Neural progenitor cell (in vitro differentiated cells): ENCODE measurements at regions not wholly inside any gene's neighbourhood (a gene's known extent, or its start where the extent isn't known, plus 50 kb on each side); places are given as distances from the start of the nearest gene placed in this dataset.

Source experiments
- CTCF ChIP-seq: fragments of 200-600 bp; sonication (generic); IDR thresholded peaks from 2 replicates; pipeline ENCODE4 v1.5.1; 2017; ENCODE audit warnings: antibody characterized with exemption, mild to moderate bottlenecking
- EZH2 ChIP-seq: fragments of 200-600 bp; sonication (generic); IDR thresholded peaks from 2 replicates; pipeline ENCODE4 v1.6.1; 2017; ENCODE audit warnings: antibody characterized with exemption, mild to moderate bottlenecking, moderate library complexity

DNA sequence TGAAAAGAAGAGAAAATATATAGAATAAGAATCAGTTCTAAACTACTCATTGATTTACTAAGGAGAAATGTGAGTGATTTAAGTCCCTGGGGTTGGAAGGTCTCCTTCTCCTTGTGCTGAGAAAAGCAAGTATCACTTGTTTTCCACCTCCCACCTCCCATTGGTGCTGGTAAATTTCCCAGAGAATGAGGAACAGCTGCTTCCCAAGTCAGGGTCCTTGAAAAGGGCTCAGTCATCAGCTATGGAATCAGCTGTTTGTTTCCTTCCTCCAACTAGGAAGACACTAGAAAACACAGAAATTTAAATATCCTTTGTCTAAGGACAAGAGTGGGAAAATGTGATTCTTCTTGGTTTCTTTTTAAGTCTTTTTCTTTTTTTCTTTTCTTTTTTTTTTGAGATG is 131.3 kb upstream of the C1orf21 start:
- TF ChIP-seq CTCF, result no peak
- no peak for TF ChIP-seq EZH2
